GM06990 (cell line): ENCODE measurements at regions not wholly inside any gene's neighbourhood (a gene's known extent, or its start where the extent isn't known, plus 50 kb on each side); places are given as distances from the start of the nearest gene placed in this dataset.

Experiments used
- DNase-seq: peaks from one replicate; pipeline ENCODE4 v3.0.0-alpha.2; 2011; ENCODE audit not compliant: insufficient read length; ENCODE audit errors: extremely low read depth
- H3K27me3 ChIP-seq: replicated peaks from 2 replicates; pipeline ENCODE4 v1.6.0; 2011; ENCODE audit warnings: low read length; ENCODE audit not compliant: control insufficient read depth, insufficient read depth
- H3K36me3 ChIP-seq: 2 replicates; pipeline ENCODE4 v1.5.1; 2011; ENCODE audit warnings: low read length; ENCODE audit not compliant: control insufficient read depth, insufficient read depth
- H3K4me3 ChIP-seq: replicated peaks from 2 replicates; pipeline ENCODE4 v1.5.1; 2011; ENCODE audit warnings: low read depth, mild to moderate bottlenecking, control low read depth, low read length
- CTCF ChIP-seq: IDR thresholded peaks from 2 replicates; pipeline ENCODE4 v1.5.1; 2011; ENCODE audit warnings: low read length, control low read depth, mild to moderate bottlenecking, inconsistent platforms; ENCODE audit not compliant: insufficient read depth, poor library complexity, severe bottlenecking

- no peak for TF ChIP-seq CTCF
- no peak for DNase-seq
- no peaks in the 10 kb centered on the region for H3K27me3 ChIP-seq
- no peak overlapping the region for H3K4me3 ChIP-seq
- H3K36me3 ChIP-seq = no peaks in the 10 kb centered on the region
These were observed 229.4 kb downstream of the SI start for GRCh38 chr3:164848923-164849322.

GRCh38 chr3:164845739-164846138 lies 232.6 kb downstream of the SI start:
- H3K4me3 ChIP-seq = no peak overlapping the region
- DNase-seq = no peak

GRCh38 chr3:164832216-164832615 lies 246.1 kb downstream of the SI start:
- Histone ChIP-seq H3K36me3 (no peaks in the 10 kb centered on the region), H3K27me3 (no peaks in the 10 kb centered on the region), H3K4me3 (no peak overlapping the region)
- no peak for TF ChIP-seq CTCF
- no peak for DNase-seq

More at GRCh38 chr3:164845739-164846138, 232.6 kb downstream of the SI start:
- no peaks in the 10 kb centered on the region for H3K27me3 ChIP-seq
- TF ChIP-seq CTCF = no peak
- no peaks in the 10 kb centered on the region for H3K36me3 ChIP-seq

- DNase-seq = no peak
- TF ChIP-seq CTCF = no peak
These were observed 260.0 kb downstream of the SI start for GRCh38 chr3:164818318-164818717.

GRCh38 chr3:164814106-164814505 lies 264.2 kb downstream of the SI start:
- TF ChIP-seq CTCF = no peak
- no peaks in the 10 kb centered on the region for H3K27me3 ChIP-seq
- DNase-seq = no peak
- H3K36me3 ChIP-seq = no peaks in the 10 kb centered on the region
- no peak overlapping the region for H3K4me3 ChIP-seq

More at GRCh38 chr3:164818318-164818717, 260.0 kb downstream of the SI start:
- H3K4me3 ChIP-seq = no peak overlapping the region
- H3K27me3 ChIP-seq = no peaks in the 10 kb centered on the region
- no peaks in the 10 kb centered on the region for H3K36me3 ChIP-seq

- no peaks in the 10 kb centered on the region for H3K36me3 ChIP-seq
- DNase-seq = no peak
- no peaks in the 10 kb centered on the region for H3K27me3 ChIP-seq
- no peak overlapping the region for H3K4me3 ChIP-seq
- TF ChIP-seq CTCF = no peak
These were observed 266.3 kb downstream of the SI start for GRCh38 chr3:164812042-164812441.
